SK-N-SH (cell line): ENCODE measurements at regions not wholly inside any gene's neighbourhood (a gene's known extent, or its start where the extent isn't known, plus 50 kb on each side); places are given as distances from the start of the nearest gene placed in this dataset.

ENCODE experiments used
- EP300 ChIP-seq, 2 experiments: IDR thresholded peaks; 2 replicates each; pipeline versions ENCODE4 v1.4.0 to v1.6.1; 2012; ENCODE audit warnings: borderline replicate concordance in 1 of 2, low read depth in 1 of 2, low read length in 1 of 2
- FOSL2 ChIP-seq: IDR thresholded peaks from 2 replicates; pipeline ENCODE4 v1.4.0; 2012; ENCODE audit warnings: low read depth, mild to moderate bottlenecking, moderate library complexity, borderline replicate concordance
- NFIC ChIP-seq: IDR thresholded peaks from 2 replicates; pipeline ENCODE4 v1.4.0; 2012; ENCODE audit warnings: borderline replicate concordance
- POLR2AphosphoS5 ChIP-seq: IDR thresholded peaks from 2 replicates; pipeline ENCODE4 v1.6.1; 2012; ENCODE audit warnings: low read depth, low read length
- RFX5 ChIP-seq: IDR thresholded peaks from 2 replicates; pipeline ENCODE4 v1.6.1; 2012; ENCODE audit warnings: mild to moderate bottlenecking, improper control_type of control experiment, low read length
- USF1 ChIP-seq: IDR thresholded peaks from 2 replicates; pipeline ENCODE4 v1.4.0; 2012; ENCODE audit warnings: low read depth, borderline replicate concordance
- TF ChIP-seq, protein P1 (sequence below): fragments of 200-600 bp; sonication (generic); IDR thresholded peaks from 2 replicates; pipeline ENCODE4 v1.6.1; 2017; ENCODE audit warnings: antibody characterized with exemption, mild to moderate bottlenecking, moderate library complexity
- TF ChIP-seq, protein P2 (sequence below): IDR thresholded peaks from 2 replicates; pipeline ENCODE4 v1.6.1; 2012; ENCODE audit warnings: mild to moderate bottlenecking, low read depth, low read length, moderate library complexity

DNA sequence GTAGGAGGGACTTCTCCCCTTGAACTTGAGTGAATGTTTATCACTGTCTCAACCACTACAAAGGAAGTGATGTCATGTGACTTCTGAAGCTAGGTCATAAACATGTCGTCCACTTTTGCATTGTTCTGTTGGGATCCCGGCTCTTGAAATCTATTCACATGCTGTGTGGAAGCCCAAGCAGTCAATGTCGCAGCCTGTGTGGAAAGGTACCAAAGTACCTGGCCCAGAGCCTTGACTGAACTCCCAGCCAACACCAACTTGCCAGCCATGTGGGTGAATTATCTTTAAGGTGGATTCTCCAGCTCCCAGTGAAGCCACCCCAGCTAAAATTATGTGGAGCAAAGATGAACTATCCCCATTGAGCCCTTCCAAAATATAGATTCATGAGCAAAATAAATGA lies 85.0 kb upstream of the USP38 start:
- TF ChIP-seq, protein P1, sequence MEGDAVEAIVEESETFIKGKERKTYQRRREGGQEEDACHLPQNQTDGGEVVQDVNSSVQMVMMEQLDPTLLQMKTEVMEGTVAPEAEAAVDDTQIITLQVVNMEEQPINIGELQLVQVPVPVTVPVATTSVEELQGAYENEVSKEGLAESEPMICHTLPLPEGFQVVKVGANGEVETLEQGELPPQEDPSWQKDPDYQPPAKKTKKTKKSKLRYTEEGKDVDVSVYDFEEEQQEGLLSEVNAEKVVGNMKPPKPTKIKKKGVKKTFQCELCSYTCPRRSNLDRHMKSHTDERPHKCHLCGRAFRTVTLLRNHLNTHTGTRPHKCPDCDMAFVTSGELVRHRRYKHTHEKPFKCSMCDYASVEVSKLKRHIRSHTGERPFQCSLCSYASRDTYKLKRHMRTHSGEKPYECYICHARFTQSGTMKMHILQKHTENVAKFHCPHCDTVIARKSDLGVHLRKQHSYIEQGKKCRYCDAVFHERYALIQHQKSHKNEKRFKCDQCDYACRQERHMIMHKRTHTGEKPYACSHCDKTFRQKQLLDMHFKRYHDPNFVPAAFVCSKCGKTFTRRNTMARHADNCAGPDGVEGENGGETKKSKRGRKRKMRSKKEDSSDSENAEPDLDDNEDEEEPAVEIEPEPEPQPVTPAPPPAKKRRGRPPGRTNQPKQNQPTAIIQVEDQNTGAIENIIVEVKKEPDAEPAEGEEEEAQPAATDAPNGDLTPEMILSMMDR, result no peak
- TF ChIP-seq POLR2AphosphoS5 (no peak), FOSL2 (no peak), NFIC (no peak), RFX5 (no peak), EP300 (IDR thresholded peaks at IDR 0.05; ENCODE audit: borderline replicate concordance in 1 of 2, low read depth in 1 of 2, low read length in 1 of 2) (no peak), USF1 (no peak)
- TF ChIP-seq, protein P2, sequence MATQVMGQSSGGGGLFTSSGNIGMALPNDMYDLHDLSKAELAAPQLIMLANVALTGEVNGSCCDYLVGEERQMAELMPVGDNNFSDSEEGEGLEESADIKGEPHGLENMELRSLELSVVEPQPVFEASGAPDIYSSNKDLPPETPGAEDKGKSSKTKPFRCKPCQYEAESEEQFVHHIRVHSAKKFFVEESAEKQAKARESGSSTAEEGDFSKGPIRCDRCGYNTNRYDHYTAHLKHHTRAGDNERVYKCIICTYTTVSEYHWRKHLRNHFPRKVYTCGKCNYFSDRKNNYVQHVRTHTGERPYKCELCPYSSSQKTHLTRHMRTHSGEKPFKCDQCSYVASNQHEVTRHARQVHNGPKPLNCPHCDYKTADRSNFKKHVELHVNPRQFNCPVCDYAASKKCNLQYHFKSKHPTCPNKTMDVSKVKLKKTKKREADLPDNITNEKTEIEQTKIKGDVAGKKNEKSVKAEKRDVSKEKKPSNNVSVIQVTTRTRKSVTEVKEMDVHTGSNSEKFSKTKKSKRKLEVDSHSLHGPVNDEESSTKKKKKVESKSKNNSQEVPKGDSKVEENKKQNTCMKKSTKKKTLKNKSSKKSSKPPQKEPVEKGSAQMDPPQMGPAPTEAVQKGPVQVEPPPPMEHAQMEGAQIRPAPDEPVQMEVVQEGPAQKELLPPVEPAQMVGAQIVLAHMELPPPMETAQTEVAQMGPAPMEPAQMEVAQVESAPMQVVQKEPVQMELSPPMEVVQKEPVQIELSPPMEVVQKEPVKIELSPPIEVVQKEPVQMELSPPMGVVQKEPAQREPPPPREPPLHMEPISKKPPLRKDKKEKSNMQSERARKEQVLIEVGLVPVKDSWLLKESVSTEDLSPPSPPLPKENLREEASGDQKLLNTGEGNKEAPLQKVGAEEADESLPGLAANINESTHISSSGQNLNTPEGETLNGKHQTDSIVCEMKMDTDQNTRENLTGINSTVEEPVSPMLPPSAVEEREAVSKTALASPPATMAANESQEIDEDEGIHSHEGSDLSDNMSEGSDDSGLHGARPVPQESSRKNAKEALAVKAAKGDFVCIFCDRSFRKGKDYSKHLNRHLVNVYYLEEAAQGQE, result no peak
